Limb (tissue), 2 donors: ENCODE measurements at regions not wholly inside any gene's neighbourhood (a gene's known extent, or its start where the extent isn't known, plus 50 kb on each side); places are given as distances from the start of the nearest gene placed in this dataset.
"Not testable (repeated sequence)": the region's sequence is repeated elsewhere in the genome, so short reads cannot be mapped to it uniquely, and the experiment has no call there.

ENCODE experiments used
- DNase-seq, 2 donors: peaks; one replicate each; pipeline ENCODE4 v3.0.0-alpha.2; 2016; ENCODE audit errors: extremely low spot score in 2 of 2

DNA sequence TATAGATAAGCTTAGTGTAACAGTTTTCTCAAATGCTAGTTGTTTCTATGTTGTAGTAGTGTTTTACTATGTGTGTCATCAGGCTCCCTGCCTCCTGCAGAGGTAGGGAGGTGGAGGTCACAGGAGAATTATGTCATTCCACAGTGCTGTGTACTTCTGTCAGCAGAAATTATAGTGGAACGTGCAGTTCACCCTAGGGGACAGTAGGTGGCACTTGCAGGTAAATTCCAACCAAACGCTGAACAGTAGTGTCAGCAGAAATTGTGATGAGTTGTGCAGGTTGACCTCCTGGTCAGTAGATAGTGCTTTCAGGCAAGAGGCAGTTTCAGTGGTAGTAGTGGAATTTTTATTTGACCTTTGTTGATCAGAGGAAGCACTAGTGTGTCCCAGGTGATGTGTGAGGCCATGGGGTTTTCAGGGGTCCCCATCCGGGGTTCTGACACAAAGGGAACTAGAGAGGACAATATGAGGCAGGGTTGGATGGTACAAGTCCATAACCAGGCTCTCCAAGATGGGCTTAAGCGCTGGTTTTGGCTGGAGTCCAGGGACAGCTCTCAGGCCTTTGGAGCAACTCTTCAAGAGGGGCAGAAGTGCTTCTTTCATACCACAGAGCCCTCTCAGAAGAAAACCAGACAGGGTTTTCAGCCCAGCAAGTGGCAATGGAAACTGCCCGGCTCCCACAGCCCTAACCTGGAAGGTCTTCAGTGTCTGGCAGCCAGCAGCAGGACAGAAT is 402.9 kb downstream of the CYLC2 start:
- no peak for DNase-seq

DNA sequence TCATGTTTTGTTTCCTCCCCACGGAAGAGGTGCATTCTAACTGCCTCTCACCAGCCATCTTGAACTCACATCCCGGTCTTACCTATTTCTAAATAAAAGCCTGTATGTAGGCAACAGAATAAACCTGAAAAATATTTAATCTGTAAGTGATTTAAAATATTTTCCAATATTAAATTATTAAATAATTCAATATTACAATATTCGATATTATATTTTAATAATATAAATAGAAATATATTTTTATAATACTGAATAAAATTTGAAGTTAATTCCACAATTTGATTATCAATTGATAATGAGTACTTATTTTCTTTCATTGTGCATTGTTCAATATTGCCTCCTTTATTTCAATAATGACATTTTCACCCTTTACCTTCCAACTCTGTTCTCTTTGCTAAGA is 404.4 kb downstream of the CYLC2 start:
- no peak for DNase-seq

DNA sequence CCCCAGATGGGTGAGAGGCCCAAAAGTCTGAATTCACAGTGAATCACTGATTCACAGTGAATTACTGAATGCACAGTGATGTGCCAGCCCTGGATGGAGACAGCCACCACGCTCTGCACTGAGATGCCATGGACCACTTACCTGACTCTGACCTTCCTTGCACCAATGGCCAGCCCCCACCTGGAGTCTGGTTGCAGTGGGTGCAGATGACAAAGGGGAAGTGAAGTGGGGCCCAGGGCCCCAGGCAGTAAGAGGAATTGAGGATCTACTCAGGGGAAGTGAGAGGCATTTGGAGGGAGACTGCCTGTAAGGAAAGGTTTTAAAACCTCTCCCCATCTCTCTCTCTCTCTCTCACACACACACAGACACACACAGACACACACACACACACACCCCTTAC is 412.1 kb downstream of the CYLC2 start:
- no peak for DNase-seq

DNA sequence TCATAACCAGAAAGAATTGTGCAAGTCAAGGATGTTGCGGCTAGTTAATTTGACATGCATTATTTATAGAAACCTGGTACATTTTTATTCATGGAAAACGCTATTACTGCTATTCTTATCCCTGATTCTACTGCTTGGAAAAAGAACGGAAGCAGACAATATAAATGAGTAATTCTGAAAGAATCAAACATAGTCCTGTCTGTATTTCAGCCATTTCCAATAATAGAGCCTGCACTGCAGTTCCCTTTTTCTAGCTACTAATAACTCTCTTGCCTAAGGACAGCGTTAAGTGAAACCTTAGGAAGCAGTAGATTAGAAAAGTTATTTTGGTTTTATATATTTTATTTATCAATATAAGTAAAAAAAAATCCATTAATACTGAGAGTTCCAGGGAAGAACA is 414.9 kb downstream of the CYLC2 start:
- no peak for DNase-seq

DNA sequence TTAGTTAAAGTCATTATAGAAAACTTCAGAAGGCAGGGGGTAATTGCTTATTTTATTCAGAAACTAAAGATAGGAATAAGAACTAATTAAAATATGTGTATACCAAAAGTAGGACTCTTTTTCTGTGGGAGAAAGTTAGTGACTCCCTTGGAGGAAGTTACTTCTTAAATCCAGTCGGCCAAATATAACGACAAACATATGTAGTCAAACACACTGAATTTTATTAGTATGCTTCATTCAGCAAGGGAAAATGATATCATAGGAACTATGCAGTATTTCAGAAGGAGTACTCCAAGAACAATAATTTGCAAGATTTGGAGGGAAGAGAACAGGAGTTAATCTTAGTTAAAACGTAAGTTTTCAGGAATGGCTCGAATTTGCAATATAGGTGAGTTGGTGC is 432.6 kb downstream of the CYLC2 start:
- DNase-seq = peak in 1 of 2 donors; percentile 44

DNA sequence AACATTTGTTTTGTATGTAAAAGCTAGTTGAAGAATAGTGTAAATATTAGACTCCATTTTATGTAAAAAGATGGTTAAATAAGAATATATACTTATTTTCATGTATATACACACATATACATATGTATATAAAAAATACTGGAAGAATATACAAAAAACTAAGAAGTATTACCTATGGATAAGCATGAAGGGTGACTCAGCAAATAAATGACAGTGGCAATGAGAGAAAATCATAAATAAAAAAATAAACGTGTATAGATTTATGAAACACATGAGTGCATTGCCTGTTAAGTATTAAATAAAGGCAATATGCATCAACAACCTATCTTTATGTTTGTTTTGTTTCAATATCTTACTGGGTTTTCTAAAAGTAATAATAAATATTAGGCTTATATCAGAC is 435.3 kb downstream of the CYLC2 start:
- no peak for DNase-seq

DNA sequence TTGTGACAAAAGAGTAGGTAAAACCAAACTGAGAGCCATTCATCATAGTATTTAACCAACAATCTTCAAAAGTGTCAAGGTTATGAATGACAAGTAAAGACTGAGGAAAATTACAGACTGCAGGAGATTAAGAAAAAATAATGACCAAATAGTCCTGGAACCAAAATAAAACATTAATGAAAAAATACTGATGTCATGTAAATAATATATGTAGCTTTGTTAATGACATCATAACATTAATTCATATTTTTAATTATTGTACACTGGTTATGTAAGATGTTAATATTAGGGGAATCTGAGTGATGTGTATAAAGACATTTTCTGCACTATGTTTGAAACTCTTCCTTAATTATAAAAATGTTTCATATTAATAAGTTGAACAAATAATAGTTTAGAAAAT is 436.7 kb downstream of the CYLC2 start:
- DNase-seq = no peak

DNA sequence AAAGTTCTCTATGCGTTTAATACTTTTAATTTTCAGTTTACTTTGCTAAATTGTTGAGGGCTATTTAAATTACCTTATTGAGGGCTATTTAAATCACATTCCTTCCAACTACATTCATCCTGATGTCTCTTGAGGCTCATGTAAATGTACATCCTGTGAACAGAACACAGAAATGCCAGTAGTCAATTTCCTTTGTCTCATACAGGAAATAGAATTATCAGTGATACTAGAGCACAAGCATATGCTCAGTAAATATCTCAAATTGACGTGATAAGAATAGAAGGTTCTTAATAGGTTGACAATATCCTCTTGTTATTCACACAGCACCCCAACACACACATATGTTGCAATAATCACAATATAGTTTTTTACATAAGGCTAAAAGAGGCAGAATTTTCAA is 449.0 kb downstream of the CYLC2 start:
- DNase-seq = no peak

DNA sequence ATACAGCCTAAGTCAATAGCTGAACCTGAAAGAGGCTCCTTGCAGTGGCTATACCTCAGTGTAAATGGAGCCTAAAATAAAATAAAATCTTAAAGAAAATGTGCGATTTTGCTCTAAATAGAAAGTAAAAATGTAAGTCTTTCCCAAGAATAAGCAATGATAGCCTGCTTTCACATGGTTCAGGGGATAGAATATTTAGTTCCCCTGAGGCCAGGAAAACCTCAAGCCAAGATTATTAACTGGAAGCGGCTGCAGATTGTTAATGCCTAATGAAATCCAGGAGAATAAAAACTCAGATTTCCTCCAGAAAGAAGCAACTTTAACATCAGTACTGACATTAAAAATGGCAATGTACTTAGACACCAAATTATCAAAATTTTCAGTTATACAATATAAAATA is 463.7 kb downstream of the CYLC2 start:
- no peak for DNase-seq

DNA sequence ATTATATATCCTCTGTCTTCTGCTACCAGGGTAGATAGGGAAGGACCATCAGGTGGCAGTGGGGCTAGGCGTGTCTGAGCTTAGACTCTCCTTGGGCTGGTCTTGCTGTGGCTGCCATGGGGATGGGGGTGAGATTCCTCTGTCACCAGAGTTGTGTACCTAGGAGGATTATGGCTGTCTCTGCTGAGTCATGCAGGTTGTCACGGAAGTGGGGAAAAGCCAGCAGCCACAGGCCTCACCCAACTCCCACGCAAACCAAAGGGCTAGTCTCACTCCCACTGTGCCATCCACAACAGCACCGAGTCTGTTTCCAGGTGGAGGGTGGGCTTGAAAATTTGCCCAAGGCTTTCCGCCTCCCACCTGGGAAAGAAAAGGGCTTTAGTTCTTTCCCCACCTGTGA is 476.1 kb downstream of the CYLC2 start:
- DNase-seq = no peak

DNA sequence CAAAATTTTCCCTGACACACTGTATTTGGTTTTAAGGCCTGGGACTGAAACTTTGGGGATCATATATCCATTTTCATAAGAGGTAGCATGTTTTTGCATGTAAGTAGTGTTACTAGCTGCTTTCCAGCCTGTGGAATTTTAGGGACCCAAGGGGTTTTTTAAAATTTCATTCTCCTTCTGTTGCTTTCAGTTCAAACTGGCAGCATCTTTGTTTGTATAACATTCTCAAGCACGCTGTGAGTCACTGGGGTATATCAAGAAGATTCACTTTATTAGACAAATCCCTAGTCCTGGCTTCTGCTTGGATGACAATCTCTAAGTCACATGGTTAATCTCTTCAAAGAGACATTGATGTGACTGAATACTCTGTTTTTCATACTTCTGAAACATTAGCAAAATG is 479.0 kb downstream of the CYLC2 start:
- DNase-seq = no peak

DNA sequence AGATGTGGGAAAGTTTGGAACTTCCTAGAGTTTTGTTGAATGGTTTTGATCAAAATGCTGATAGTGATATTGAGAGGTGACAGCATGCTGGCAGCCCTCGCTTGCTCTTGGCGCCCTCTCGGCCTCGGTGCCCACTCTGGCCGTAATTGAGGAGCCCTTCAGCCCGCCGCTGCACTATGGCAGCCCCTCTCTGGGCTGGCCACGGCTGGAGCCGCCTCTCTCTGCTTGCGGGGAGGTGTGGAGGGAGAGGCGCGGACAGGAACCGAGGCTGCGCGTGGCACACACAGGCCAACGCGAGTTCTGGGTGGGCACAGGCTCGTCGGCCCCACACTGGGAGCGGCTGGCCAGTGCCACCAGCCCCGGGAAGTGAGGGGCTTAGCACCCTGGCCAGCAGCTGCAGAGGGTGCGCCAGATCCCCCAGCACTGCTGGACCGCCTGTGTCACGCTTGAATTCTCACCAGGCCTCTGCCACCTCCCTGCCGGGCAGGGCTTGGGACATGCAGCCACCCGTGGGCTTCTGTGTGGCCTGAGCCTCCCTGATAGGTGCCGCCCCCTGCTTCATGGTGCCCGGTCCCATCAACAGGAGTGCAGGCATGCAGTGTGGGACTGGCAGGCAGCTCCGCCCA is 488.5 kb downstream of the CYLC2 start:
- DNase-seq = no peak

DNA sequence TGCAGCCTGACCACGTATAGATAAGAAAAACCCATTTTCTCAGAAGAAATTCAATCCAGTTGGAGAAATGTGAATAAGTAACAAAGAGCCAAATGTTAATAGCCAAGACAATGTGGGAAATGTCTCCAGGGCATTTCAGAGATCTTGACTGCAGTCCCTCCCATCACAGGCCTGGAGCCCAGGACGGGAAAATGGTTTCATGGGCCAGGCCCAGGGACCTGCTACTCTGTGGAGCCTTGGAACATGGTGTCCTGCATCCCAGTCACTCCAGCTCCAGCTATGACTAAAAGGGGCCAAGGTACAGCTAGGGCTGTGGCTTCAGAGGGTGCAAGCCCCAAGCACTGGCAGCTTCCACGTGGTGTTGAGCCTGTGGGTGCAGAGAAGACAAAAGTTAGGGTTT is 490.0 kb downstream of the CYLC2 start:
- no peak for DNase-seq

DNA sequence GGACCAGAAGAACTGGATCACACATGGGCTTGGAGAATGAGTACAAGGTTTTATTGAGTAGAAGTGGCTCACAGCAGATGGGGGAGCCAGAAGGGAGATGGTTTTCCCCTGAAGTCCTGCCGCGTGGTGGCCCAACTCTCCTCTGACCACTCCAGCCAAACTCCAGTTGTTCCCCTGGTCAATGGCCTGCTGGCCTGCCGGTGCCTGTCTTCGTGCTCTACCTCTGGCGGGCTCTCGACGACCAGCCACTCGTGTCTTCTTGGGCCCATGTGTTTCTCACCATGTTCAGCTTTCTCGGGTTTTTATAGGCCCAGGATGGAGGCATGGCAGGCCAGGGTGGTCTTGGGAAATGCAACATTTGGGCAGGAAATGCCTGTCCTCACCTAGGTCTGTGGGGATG is 519.6 kb downstream of the CYLC2 start:
- no peak for DNase-seq

DNA sequence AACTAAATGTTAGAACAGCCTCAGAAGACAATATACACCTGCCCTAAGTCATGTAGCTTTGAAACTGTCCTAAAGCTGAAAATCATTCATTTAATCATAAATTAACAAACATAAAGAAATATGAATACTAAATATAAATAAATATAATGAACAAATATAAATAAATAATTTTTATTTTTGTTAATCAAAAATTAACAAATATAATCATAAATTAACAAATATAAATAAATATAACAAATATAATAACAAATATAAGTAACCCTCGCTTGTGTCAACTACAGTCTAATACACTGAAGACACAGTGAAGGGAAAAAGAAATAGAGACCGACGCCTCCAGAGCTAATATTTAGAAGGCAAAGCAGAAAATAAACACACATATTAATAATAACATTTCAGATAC is 527.3 kb downstream of the CYLC2 start:
- DNase-seq = no peak

DNA sequence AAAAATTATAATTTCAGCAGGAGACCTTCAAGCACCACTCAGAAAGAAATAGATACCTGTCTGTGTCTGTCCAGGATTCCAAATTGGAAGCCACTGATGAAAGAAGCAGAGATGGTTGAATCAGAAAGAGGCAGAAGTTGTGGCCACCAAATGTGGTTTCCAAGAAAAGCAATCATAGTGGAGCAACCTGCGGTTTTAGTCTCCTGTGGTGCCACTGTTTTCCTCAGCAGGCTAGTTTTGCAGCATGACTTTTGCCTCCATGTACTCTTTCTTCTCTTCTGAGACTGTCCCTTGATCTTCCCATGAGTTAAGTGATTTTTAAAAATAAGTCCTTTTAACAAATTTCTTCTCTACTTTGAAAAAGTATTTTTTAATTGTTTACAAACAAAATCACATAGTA is 535.8 kb downstream of the CYLC2 start:
- DNase-seq = no peak

DNA sequence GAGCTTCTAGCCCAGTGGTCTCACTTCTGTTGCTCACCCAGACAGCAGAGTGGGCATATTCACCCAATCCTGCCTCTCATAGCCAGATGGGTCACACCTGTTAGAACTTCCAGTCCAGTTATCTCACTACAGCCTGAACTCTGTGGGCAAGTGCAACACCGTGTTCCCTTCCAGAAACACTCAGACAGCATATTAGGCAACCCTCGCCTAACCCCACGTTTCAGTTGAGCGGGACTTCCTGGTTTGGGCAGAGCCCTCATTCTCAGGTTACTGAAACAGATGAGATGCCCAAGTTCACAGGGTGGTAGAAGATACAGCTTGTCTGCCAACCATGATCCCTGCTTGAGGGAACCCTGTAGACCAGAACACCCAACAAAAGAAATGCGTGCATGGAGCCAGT is 538.2 kb downstream of the CYLC2 start:
- no peak for DNase-seq

DNA sequence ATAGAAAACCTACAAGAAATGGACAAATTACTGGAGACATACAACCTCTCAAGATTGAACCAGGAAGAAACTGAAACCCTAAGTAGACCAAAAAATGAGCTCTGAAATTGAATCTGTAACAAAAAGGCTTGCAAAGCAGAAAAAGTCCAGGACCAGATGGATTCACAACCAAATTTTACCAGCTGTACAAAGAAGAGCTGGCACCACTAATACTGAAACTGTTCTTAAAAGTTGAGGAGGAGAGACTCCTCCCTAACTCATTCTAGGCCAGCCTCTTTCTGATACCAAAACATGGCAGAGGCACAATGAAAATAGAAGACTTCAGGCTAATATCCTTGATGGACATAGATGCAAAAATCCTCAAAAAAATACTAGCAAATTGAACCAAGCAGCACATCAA is 542.3 kb downstream of the CYLC2 start:
- no peak for DNase-seq

DNA sequence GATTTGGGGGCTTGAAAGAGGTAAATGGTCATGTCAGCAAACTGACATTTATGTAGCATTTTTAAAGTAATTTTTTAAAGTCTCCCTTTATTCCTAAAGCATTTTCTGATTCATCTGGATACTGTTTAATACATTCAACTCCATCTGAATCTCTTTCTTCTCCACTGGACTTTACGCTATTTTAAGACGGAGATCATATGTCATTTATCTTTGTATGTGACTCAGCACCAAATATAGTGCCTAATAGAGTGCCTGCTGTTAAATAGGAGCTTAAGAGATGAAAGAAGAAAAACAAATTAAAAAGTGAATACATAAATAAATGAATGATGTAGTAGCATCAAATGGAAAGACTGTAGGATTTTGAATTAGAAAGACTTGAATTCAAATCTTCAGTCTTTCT is 548.8 kb upstream of the SMC2 start:
- no peak for DNase-seq

DNA sequence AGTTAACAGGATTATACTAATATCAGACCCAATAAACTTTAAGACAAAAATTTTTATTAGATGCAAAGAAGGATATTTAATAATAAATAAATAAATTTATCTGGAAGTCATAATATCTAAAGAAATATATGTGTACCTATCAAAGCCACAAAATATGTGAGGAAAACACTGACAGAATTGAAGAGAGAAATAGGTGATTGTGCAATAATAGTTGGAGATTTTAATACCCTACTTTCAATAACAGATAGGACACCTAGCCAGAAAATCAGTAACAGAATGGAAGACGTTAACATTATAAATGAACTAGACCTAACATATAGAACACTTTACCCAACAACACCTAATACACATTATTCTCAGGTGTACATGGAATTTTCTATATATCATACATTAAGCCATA is 541.4 kb upstream of the SMC2 start:
- no peak for DNase-seq

DNA sequence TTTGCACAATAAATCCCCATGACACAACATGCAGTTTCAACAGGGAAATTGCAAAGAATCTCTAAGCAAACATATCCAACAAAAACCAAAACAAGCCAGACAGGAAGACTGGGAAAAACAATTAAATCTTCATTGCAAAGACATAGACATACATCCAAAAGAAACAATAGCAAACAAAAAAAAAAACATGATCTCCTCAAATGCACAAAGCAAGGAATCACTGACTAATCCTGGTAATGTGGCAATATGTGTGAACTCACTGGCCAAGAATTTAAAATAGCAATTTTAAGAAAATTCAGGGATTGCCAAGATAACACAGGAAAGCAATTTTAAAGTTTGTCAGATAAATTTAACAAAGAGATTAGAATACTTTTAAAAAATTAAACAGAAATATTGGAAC is 520.1 kb upstream of the SMC2 start:
- DNase-seq = no peak

DNA sequence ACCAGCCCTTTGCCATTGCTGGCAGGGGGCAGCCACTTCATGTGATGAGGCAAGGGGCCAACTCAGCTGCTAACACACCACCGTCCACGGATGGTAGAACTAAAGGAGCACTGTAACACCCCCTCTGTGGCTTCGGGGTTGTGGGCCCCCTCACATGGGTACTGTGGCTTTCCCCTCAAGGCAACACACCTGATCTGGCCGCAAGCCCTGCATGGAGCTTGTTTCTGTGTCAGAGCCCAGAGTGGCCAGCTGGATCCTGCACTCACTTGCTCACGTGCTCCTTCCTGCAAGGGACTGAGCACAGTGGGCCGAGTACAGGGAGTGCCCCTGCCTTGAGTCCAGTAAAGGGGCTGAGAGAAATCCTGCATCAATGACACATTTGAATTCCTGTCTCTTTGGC is 507.4 kb upstream of the SMC2 start:
- DNase-seq = no peak

DNA sequence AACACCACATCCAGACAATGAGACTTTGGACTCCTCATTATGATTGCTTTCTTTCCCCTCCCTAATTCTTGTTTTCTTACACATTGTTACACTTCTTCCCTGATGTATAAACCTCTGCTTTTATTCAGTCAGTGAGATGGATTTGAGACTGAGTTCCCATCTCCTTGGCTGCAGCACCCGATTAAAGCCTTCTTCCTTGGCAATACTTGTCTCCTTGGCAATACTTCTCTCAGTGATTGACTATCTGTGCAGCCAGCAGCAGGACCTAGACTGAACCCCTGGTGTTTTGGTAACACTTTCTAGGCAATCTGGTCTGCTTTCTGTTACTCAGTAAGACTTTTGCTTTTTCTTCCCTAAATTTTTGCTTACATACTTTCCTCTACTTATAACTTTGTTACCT is 492.8 kb upstream of the SMC2 start:
- DNase-seq = no peak

DNA sequence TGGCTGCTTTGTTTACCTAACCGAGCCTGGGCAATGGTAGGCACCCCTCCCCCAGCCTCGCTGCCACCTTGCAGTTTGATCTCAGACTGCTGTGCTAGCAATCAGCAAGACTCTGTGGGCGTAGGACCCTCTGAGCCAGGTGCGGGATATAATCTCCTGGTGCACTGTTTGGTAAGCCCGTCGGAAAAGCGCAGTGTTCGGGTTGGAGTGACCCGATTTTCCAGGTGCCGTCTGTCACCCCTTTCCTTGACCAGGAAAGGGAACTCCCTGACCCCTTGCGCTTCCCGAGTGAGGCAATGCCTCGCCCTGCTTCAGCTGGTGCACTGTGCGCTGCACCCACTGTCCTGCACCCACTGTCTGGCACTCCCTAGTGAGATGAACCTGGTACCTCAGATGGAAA is 482.2 kb upstream of the SMC2 start:
- not testable (repeated sequence) for DNase-seq
